Panc1 (cell line): ENCODE measurements at regions not wholly inside any gene's neighbourhood (a gene's known extent, or its start where the extent isn't known, plus 50 kb on each side); places are given as distances from the start of the nearest gene placed in this dataset.

Source experiments
- ATAC-seq: fragments of 200-7000 bp; cut with Tn5 transposase; 2 replicates; pipeline ENCODE4 v1.9.1; 2020; ENCODE audit warnings: mild to moderate bottlenecking, moderate library complexity
- BruUV-seq: library from RNA; stranded (reverse); fragments of 400-500 nt; replicated peaks from 2 replicates; lab custom pipeline; 2021; lab: Mats Ljungman, UMichigan
- CTCF ChIA-PET: fragments of 300-600 bp; sonication (Branson Sonifier 250); formaldehyde crosslinking; loops from one replicate; lab custom pipeline; 2022; ENCODE audit warnings: antibody characterized with exemption; lab: Charles Lee
- POLR2A ChIA-PET: fragments of 300-600 bp; sonication (Branson Sonifier 250); formaldehyde crosslinking; loops from one replicate; lab custom pipeline; 2022; ENCODE audit warnings: antibody characterized with exemption; lab: Charles Lee
- DNase-seq: peaks from one replicate; pipeline ENCODE4 v3.0.0-alpha.2; 2010; ENCODE audit warnings: low read depth, low spot score
- H3K27ac ChIP-seq: 2 replicates; pipeline ENCODE4 v1.5.1; 2011; ENCODE audit warnings: mild to moderate bottlenecking, low read length, inconsistent platforms
- H3K27me3 ChIP-seq: fragments of 200-500 bp; sonication (Bioruptor generic); 2 replicates; pipeline ENCODE4 v1.6.0; 2014; ENCODE audit warnings: low read length, inconsistent platforms; ENCODE audit not compliant: control insufficient read depth, insufficient read depth
- H3K36me3 ChIP-seq: fragments of 200-500 bp; sonication (Bioruptor generic); 2 replicates; pipeline ENCODE4 v1.5.1; 2014; ENCODE audit warnings: inconsistent platforms, mild to moderate bottlenecking, low read length, moderate library complexity; ENCODE audit not compliant: control insufficient read depth, insufficient read depth
- H3K4me1 ChIP-seq: 2 replicates; pipeline ENCODE4 v1.5.1; 2011; ENCODE audit warnings: inconsistent platforms, mild to moderate bottlenecking, low read length, moderate library complexity; ENCODE audit not compliant: control insufficient read depth, insufficient read depth
- H3K4me3 ChIP-seq, 2 experiments: 2 replicates each; pipeline ENCODE4 v1.5.1; 2011 to 2012; ENCODE audit warnings: low read depth in 2 of 2, low read length in 2 of 2, mild to moderate bottlenecking in 2 of 2, inconsistent platforms in 1 of 2, moderate library complexity in 1 of 2
- H3K9me3 ChIP-seq: fragments of 200-500 bp; sonication (Bioruptor generic); 2 replicates; pipeline ENCODE4 v1.5.1; 2014; ENCODE audit warnings: low read depth, mild to moderate bottlenecking, inconsistent platforms, low read length, moderate library complexity; ENCODE audit not compliant: control insufficient read depth, insufficient read depth
- CTCF ChIP-seq: fragments of 450-650 bp; IDR thresholded peaks from 2 replicates; pipeline ENCODE4 v1.5.1; 2017; ENCODE audit warnings: mild to moderate bottlenecking
- POLR2AphosphoS5 ChIP-seq: IDR thresholded peaks from 2 replicates; pipeline ENCODE4 v1.6.1; 2012; ENCODE audit warnings: mild to moderate bottlenecking, low read depth, low read length, moderate library complexity
- REST ChIP-seq, 2 experiments: IDR thresholded peaks; 2 replicates each; pipeline ENCODE4 v1.6.1; 2011 to 2012; ENCODE audit warnings: low read depth in 2 of 2, control low read depth in 1 of 2, low read length in 1 of 2, mild to moderate bottlenecking in 1 of 2, moderate library complexity in 1 of 2; ENCODE audit not compliant: insufficient read depth in 1 of 2
- SIN3A ChIP-seq: IDR thresholded peaks from 2 replicates; pipeline ENCODE4 v1.6.1; 2012; ENCODE audit warnings: low read depth, mild to moderate bottlenecking, low read length, moderate library complexity, borderline replicate concordance; ENCODE audit not compliant: insufficient read depth
- TCF7L2 ChIP-seq: IDR thresholded peaks from 2 replicates; pipeline ENCODE4 v1.6.1; 2011; ENCODE audit warnings: mild to moderate bottlenecking, low read depth, low read length, inconsistent platforms
- in situ Hi-C: cut with HindIII; loops from 2 replicates; pipeline ENCODE4 v1.10.0; 2016; ENCODE audit warnings: low sequenced_read_pairs, low pct_unique_long_range_greater_than_20kb
- intact Hi-C: fragments of 100-400 bp; cut with micrococcal nuclease; formaldehyde crosslinking; loops from one replicate; pipeline ENCODE4 v1.10.0; 2022; ENCODE audit not compliant: unreplicated experiment

DNA sequence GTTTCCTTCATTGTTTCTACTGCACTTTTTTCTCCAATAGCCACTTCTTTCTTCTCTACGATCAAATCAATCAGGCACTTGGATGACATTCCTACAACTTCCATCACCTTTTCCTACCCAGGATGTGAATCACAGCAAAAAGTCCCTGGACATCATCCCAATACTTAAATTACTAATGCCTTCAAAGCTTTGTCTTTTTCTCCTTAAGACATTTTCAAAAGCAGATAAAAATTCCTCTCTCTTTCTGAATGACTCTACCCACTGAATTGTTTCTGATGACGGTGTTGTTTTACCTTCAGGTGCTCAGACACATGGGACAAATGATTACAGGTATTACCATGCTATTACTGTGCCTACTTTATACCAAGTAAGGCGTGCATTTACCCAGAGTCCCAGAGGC lies 500.9 kb downstream of the FBXO15 start:
- no peaks in the 10 kb centered on the region for H3K4me1 ChIP-seq
- H3K9me3 ChIP-seq: no peaks in the 10 kb centered on the region
- no peak overlapping the region for H3K4me3 ChIP-seq
- no peaks in the 10 kb centered on the region for H3K27me3 ChIP-seq
- H3K27ac ChIP-seq: no peak overlapping the region
- intact Hi-C loops (no loop called here), in situ Hi-C loops (no loop called here)
- POLR2A ChIA-PET: no interaction called here
- BruUV-seq: no TSS peak
- no peaks in the 10 kb centered on the region for H3K36me3 ChIP-seq
- DNase-seq (no peak), ATAC-seq (peak; percentile 42; the same call in 1 of the 2 replicates)
- CTCF ChIA-PET: no interaction called here
- TF ChIP-seq REST (IDR thresholded peaks at IDR 0.05; ENCODE audit: insufficient read depth in 1 of 2, low read depth in 2 of 2, low read length in 1 of 2): no peak
- TF ChIP-seq SIN3A: no peak
- TF ChIP-seq CTCF: no peak
- TF ChIP-seq POLR2AphosphoS5: no peak

- Histone ChIP-seq H3K27me3 (no peaks in the 10 kb centered on the region), H3K4me3 (no peak overlapping the region), H3K36me3 (no peaks in the 10 kb centered on the region), H3K9me3 (no peaks in the 10 kb centered on the region), H3K4me1 (no peaks in the 10 kb centered on the region), H3K27ac (no peak overlapping the region)
- in situ Hi-C loops (no loop called here), intact Hi-C loops (no loop called here)
- CTCF ChIA-PET: no interaction called here
- BruUV-seq: no TSS peak
- TF ChIP-seq TCF7L2 (no peak), CTCF (no peak), REST (IDR thresholded peaks at IDR 0.05; ENCODE audit: insufficient read depth in 1 of 2, low read depth in 2 of 2, low read length in 1 of 2) (no peak), POLR2AphosphoS5 (no peak), SIN3A (no peak)
- DNase-seq (no peak), ATAC-seq (no peak)
- POLR2A ChIA-PET: no interaction called here
These were observed 501.4 kb downstream of the FBXO15 start for GRCh38 chr18:73646196-73646595.
